K562 (cell line): ENCODE measurements at regions not wholly inside any gene's neighbourhood (a gene's known extent, or its start where the extent isn't known, plus 50 kb on each side); places are given as distances from the start of the nearest gene placed in this dataset.

Experiments
- ATAC-seq: fragments of 200-7000 bp; cut with Tn5 transposase; 3 replicates; pipeline ENCODE4 v1.9.1; 2020; ENCODE audit warnings: moderate library complexity
- BruUV-seq: library from RNA; stranded (reverse); fragments of 400-500 nt; replicated peaks from 2 replicates; lab custom pipeline; 2021; lab: Mats Ljungman, UMichigan
- CTCF ChIA-PET: fragments of 300-600 bp; formaldehyde crosslinking; extraction: SDS; loops from one replicate; lab custom pipeline; 2021; ENCODE audit warnings: low intra/inter-chr PET ratio; lab: Yijun Ruan, JAX
- POLR2A ChIA-PET: fragments of 300-600, 350-650 bp; sonication (Branson Sonifier 250); formaldehyde crosslinking; extraction: SDS; loops from one replicate; lab custom pipeline; 2021; ENCODE audit warnings: antibody characterized with exemption, inconsistent platforms; lab: Yijun Ruan, JAX
- DNase-seq, 4 experiments: peaks; one replicate each; pipeline versions ENCODE4 v3.0.0 to v3.0.0-alpha.2; 2011 to 2018; ENCODE audit warnings: low spot score in 3 of 4, mixed read lengths in 3 of 4; ENCODE audit errors: extremely low read depth in 1 of 4
- FAIRE-seq: peaks from 2 replicates; lab custom pipeline; 2011; peaks lifted over from hg19 to GRCh38; lab: Jason Lieb, UNC
- H2AFZ ChIP-seq: 2 replicates; pipeline ENCODE4 v1.6.0; 2011; ENCODE audit warnings: low read depth, low read length, control low read depth, inconsistent platforms
- H3K27ac ChIP-seq: fragments of 200-600 bp; 3 replicates; pipeline ENCODE4 v1.8.0; 2011; ENCODE audit warnings: low read depth, mild to moderate bottlenecking, control low read depth, inconsistent platforms, low read length, moderate library complexity, mixed read lengths; ENCODE audit errors: extremely low read depth
- H3K27me3 ChIP-seq, 2 experiments: fragments of 300-600 bp in 1 of 2; 2 replicates in 1 of 2; 3 replicates in 1 of 2; pipeline versions ENCODE4 v1.6.0 to v1.8.0; 2011; ENCODE audit warnings: inconsistent platforms in 2 of 2, low read length in 2 of 2, mild to moderate bottlenecking in 1 of 2, mixed read lengths in 1 of 2, moderate library complexity in 1 of 2; ENCODE audit not compliant: control insufficient read depth in 2 of 2, insufficient read depth in 2 of 2
- H3K36me3 ChIP-seq: fragments of 300-600 bp; 3 replicates; pipeline ENCODE4 v1.8.0; 2011; ENCODE audit warnings: mild to moderate bottlenecking, low read length, inconsistent platforms; ENCODE audit not compliant: control insufficient read depth, insufficient read depth
- H3K4me1 ChIP-seq, 2 experiments: fragments of 200-600 bp in 1 of 2; replicated peaks in 1 of 2; 2 replicates in 1 of 2; 3 replicates in 1 of 2; pipeline versions ENCODE4 v1.5.1 to v1.8.0; 2011; ENCODE audit warnings: inconsistent platforms in 2 of 2, low read length in 2 of 2, mild to moderate bottlenecking in 1 of 2, mixed read lengths in 1 of 2, moderate library complexity in 1 of 2; ENCODE audit not compliant: control insufficient read depth in 2 of 2, insufficient read depth in 2 of 2
- H3K4me2 ChIP-seq: 2 replicates; pipeline ENCODE4 v1.6.1; 2011; ENCODE audit warnings: low read length, control low read depth, inconsistent platforms, mixed read lengths; ENCODE audit not compliant: insufficient read depth
- H3K4me3 ChIP-seq: fragments of 200-600 bp; sonication (generic), shearing (Covaris generic); 2 replicates; pipeline ENCODE4 v1.5.1; 2016; ENCODE audit warnings: control low read depth, inconsistent platforms
- H3K79me2 ChIP-seq: fragments of 200-600 bp; 3 replicates; pipeline ENCODE4 v1.8.0; 2011; ENCODE audit warnings: low read length, inconsistent platforms; ENCODE audit not compliant: control insufficient read depth, insufficient read depth
- H3K9ac ChIP-seq, 2 experiments: 2 replicates each; pipeline versions ENCODE4 v1.6.0 to v1.6.1; 2011; ENCODE audit warnings: low read depth in 2 of 2, low read length in 2 of 2, control low read depth in 1 of 2, inconsistent platforms in 1 of 2, mild to moderate bottlenecking in 1 of 2, mixed read lengths in 1 of 2; ENCODE audit not compliant: insufficient read depth in 1 of 2
- H3K9me1 ChIP-seq: one replicate; pipeline ENCODE4 v1.6.0; 2011; ENCODE audit warnings: inconsistent platforms, mild to moderate bottlenecking, low read length, moderate library complexity; ENCODE audit not compliant: control insufficient read depth, insufficient read depth
- H3K9me3 ChIP-seq: replicated peaks from 2 replicates; pipeline ENCODE4 v1.5.1; 2011; ENCODE audit warnings: low read depth, low read length, inconsistent platforms; ENCODE audit not compliant: control insufficient read depth, insufficient read depth
- H4K20me1 ChIP-seq: replicated peaks from 2 replicates; pipeline ENCODE4 v1.6.1; 2011; ENCODE audit warnings: low read length, inconsistent platforms, mixed read lengths; ENCODE audit not compliant: control insufficient read depth, insufficient read depth
- ARHGAP35 ChIP-seq: fragments of 450-650 bp; IDR thresholded peaks from 2 replicates; pipeline ENCODE4 v1.6.1; 2018; ENCODE audit not compliant: partially characterized antibody
- BMI1 ChIP-seq: fragments of 150-350 bp; IDR thresholded peaks from 2 replicates; pipeline ENCODE4 v1.6.1; 2014; ENCODE audit warnings: low read length
- RBM14 ChIP-seq: fragments of 200-400 bp; formaldehyde crosslinking; IDR thresholded peaks from 2 replicates; pipeline ENCODE4 v1.6.1; 2018; ENCODE audit warnings: low read depth, mild to moderate bottlenecking, low read length, moderate library complexity, borderline replicate concordance; ENCODE audit not compliant: insufficient read depth
- TCF3 ChIP-seq: sonication (generic); formaldehyde crosslinking; IDR thresholded peaks from 2 replicates; pipeline ENCODE4 v1.4.0; 2020; ENCODE audit warnings: mild to moderate bottlenecking, missing genetic modification reagents
- ZNF12 ChIP-seq: sonication (generic); formaldehyde crosslinking; IDR thresholded peaks from 2 replicates; pipeline ENCODE4 v1.4.0; 2020; ENCODE audit warnings: mild to moderate bottlenecking, missing genetic modification reagents
- ZNF239 ChIP-seq: fragments of 250-450 bp; sonication (Bioruptor Pico); IDR thresholded peaks from 2 replicates; pipeline ENCODE4 v1.4.0; 2020; ENCODE audit warnings: mild to moderate bottlenecking
- ZNF398 ChIP-seq: fragments of 250-450 bp; sonication (Bioruptor Pico); IDR thresholded peaks from 2 replicates; pipeline ENCODE4 v1.8.0; 2021; ENCODE audit warnings: moderate library complexity, mild to moderate bottlenecking, inconsistent platforms
- ZNF75A ChIP-seq: fragments of 450-650 bp; formaldehyde crosslinking; IDR thresholded peaks from 2 replicates; pipeline ENCODE4 v1.4.0; 2020; ENCODE audit warnings: mild to moderate bottlenecking
- ZNF778 ChIP-seq: fragments of 450-650 bp; formaldehyde crosslinking; IDR thresholded peaks from 2 replicates; pipeline ENCODE4 v1.4.0; 2020; ENCODE audit warnings: mild to moderate bottlenecking, moderate library complexity
- WGBS: fragments of 100-300 bp; shearing (Covaris generic); methylation state at CpG from one replicate; pipeline ENCODE4 v1.1.6; 2016; ENCODE audit warnings: low coverage, mixed read lengths; ENCODE audit not compliant: insufficient coverage; ENCODE audit errors: missing lambda C conversion rate; 5-methylcytosine and 5-hydroxymethylcytosine counted together
- in situ Hi-C: fragments of 300-500 bp; cut with MboI; formaldehyde crosslinking; loops from 4 replicates; pipeline ENCODE4 v1.15.0; 2018; ENCODE audit warnings: inconsistent platforms, mixed read lengths
- intact Hi-C: fragments of 100-400 bp; cut with micrococcal nuclease; formaldehyde crosslinking; loops from 2 replicates; pipeline ENCODE4 v1.14.2; 2022

- in situ Hi-C loops, result no loop called here
- Histone ChIP-seq H3K36me3 (no peaks in the 10 kb centered on the region), H3K27ac (no peak overlapping the region), H3K9me1 (no peaks in the 10 kb centered on the region), H2AFZ (no peak overlapping the region), H3K79me2 (no peaks in the 10 kb centered on the region), H3K4me2 (no peak overlapping the region), H3K4me1 (no peaks in the 10 kb centered on the region), H3K9me3 (no peaks in the 10 kb centered on the region), H3K9ac (no peak overlapping the region), H3K4me3 (no peak overlapping the region), H3K27me3 (no peaks in the 10 kb centered on the region), H4K20me1 (no peaks in the 10 kb centered on the region)
- no TSS peak for BruUV-seq
- DNase-seq, result no peak
- intact Hi-C loops, result no loop called here
- ChIA-PET POLR2A (no interaction called here), CTCF (no interaction called here)
- TF ChIP-seq ZNF239 (CRISPR knock-in tag) (no peak), TCF3 (CRISPR knock-in tag) (no peak), ZNF778 (CRISPR knock-in tag) (no peak), ZNF398 (CRISPR knock-in tag) (no peak), BMI1 (no peak)
- ATAC-seq, result no peak
- no peak for FAIRE-seq
- WGBS, result 10% methylated on average over 3 of the region's 3 CpGs
Observed at GRCh38 chr13:63948045-63948444, 2532.4 kb upstream of the PCDH20 start.

GRCh38 chr13:63944911-63945310 lies 2529.3 kb upstream of the PCDH20 start:
- H3K9ac ChIP-seq, result no peak overlapping the region
- no peaks in the 10 kb centered on the region for H4K20me1 ChIP-seq
- H3K9me3 ChIP-seq, result no peaks in the 10 kb centered on the region
- intact Hi-C loops (no loop called here), in situ Hi-C loops (no loop called here)
- ATAC-seq (no peak), FAIRE-seq (no peak), DNase-seq (no peak)
- H2AFZ ChIP-seq, result no peak overlapping the region
- H3K27me3 ChIP-seq, result no peaks in the 10 kb centered on the region
- H3K4me2 ChIP-seq, result no peak overlapping the region
- no peak overlapping the region for H3K27ac ChIP-seq
- H3K4me3 ChIP-seq, result no peak overlapping the region
- CTCF ChIA-PET, result no interaction called here
- H3K79me2 ChIP-seq, result no peaks in the 10 kb centered on the region
- no peaks in the 10 kb centered on the region for H3K9me1 ChIP-seq
- H3K4me1 ChIP-seq, result no peaks in the 10 kb centered on the region
- BruUV-seq, result no TSS peak
- H3K36me3 ChIP-seq, result no peaks in the 10 kb centered on the region
- POLR2A ChIA-PET, result no interaction called here
- no peak for TF ChIP-seq ARHGAP35
- TF ChIP-seq ZNF12 (CRISPR knock-in tag), result no peak
- no peak for TF ChIP-seq ZNF75A (CRISPR knock-in tag)
- TF ChIP-seq RBM14, result no peak
- TF ChIP-seq, all 486 proteins: peak for 0
